Panc1 (cell line): ENCODE measurements at regions not wholly inside any gene's neighbourhood (a gene's known extent, or its start where the extent isn't known, plus 50 kb on each side); places are given as distances from the start of the nearest gene placed in this dataset.

Source experiments
- ATAC-seq: fragments of 200-7000 bp; cut with Tn5 transposase; 2 replicates; pipeline ENCODE4 v1.9.1; 2020; ENCODE audit warnings: mild to moderate bottlenecking, moderate library complexity
- BruUV-seq: library from RNA; stranded (reverse); fragments of 400-500 nt; replicated peaks from 2 replicates; lab custom pipeline; 2021; lab: Mats Ljungman, UMichigan
- CTCF ChIA-PET: fragments of 300-600 bp; sonication (Branson Sonifier 250); formaldehyde crosslinking; loops from one replicate; lab custom pipeline; 2022; ENCODE audit warnings: antibody characterized with exemption; lab: Charles Lee
- POLR2A ChIA-PET: fragments of 300-600 bp; sonication (Branson Sonifier 250); formaldehyde crosslinking; loops from one replicate; lab custom pipeline; 2022; ENCODE audit warnings: antibody characterized with exemption; lab: Charles Lee
- DNase-seq: peaks from one replicate; pipeline ENCODE4 v3.0.0-alpha.2; 2010; ENCODE audit warnings: low read depth, low spot score
- H3K27ac ChIP-seq: 2 replicates; pipeline ENCODE4 v1.5.1; 2011; ENCODE audit warnings: mild to moderate bottlenecking, low read length, inconsistent platforms
- H3K27me3 ChIP-seq: fragments of 200-500 bp; sonication (Bioruptor generic); 2 replicates; pipeline ENCODE4 v1.6.0; 2014; ENCODE audit warnings: low read length, inconsistent platforms; ENCODE audit not compliant: control insufficient read depth, insufficient read depth
- H3K36me3 ChIP-seq: fragments of 200-500 bp; sonication (Bioruptor generic); 2 replicates; pipeline ENCODE4 v1.5.1; 2014; ENCODE audit warnings: inconsistent platforms, mild to moderate bottlenecking, low read length, moderate library complexity; ENCODE audit not compliant: control insufficient read depth, insufficient read depth
- H3K4me1 ChIP-seq: 2 replicates; pipeline ENCODE4 v1.5.1; 2011; ENCODE audit warnings: inconsistent platforms, mild to moderate bottlenecking, low read length, moderate library complexity; ENCODE audit not compliant: control insufficient read depth, insufficient read depth
- H3K4me3 ChIP-seq, 2 experiments: 2 replicates each; pipeline ENCODE4 v1.5.1; 2011 to 2012; ENCODE audit warnings: low read depth in 2 of 2, low read length in 2 of 2, mild to moderate bottlenecking in 2 of 2, inconsistent platforms in 1 of 2, moderate library complexity in 1 of 2
- H3K9me3 ChIP-seq: fragments of 200-500 bp; sonication (Bioruptor generic); 2 replicates; pipeline ENCODE4 v1.5.1; 2014; ENCODE audit warnings: low read depth, mild to moderate bottlenecking, inconsistent platforms, low read length, moderate library complexity; ENCODE audit not compliant: control insufficient read depth, insufficient read depth
- CTCF ChIP-seq: fragments of 450-650 bp; IDR thresholded peaks from 2 replicates; pipeline ENCODE4 v1.5.1; 2017; ENCODE audit warnings: mild to moderate bottlenecking
- POLR2AphosphoS5 ChIP-seq: IDR thresholded peaks from 2 replicates; pipeline ENCODE4 v1.6.1; 2012; ENCODE audit warnings: mild to moderate bottlenecking, low read depth, low read length, moderate library complexity
- REST ChIP-seq, 2 experiments: IDR thresholded peaks; 2 replicates each; pipeline ENCODE4 v1.6.1; 2011 to 2012; ENCODE audit warnings: low read depth in 2 of 2, control low read depth in 1 of 2, low read length in 1 of 2, mild to moderate bottlenecking in 1 of 2, moderate library complexity in 1 of 2; ENCODE audit not compliant: insufficient read depth in 1 of 2
- SIN3A ChIP-seq: IDR thresholded peaks from 2 replicates; pipeline ENCODE4 v1.6.1; 2012; ENCODE audit warnings: low read depth, mild to moderate bottlenecking, low read length, moderate library complexity, borderline replicate concordance; ENCODE audit not compliant: insufficient read depth
- TCF7L2 ChIP-seq: IDR thresholded peaks from 2 replicates; pipeline ENCODE4 v1.6.1; 2011; ENCODE audit warnings: mild to moderate bottlenecking, low read depth, low read length, inconsistent platforms
- in situ Hi-C: cut with HindIII; loops from 2 replicates; pipeline ENCODE4 v1.10.0; 2016; ENCODE audit warnings: low sequenced_read_pairs, low pct_unique_long_range_greater_than_20kb
- intact Hi-C: fragments of 100-400 bp; cut with micrococcal nuclease; formaldehyde crosslinking; loops from one replicate; pipeline ENCODE4 v1.10.0; 2022; ENCODE audit not compliant: unreplicated experiment

DNA sequence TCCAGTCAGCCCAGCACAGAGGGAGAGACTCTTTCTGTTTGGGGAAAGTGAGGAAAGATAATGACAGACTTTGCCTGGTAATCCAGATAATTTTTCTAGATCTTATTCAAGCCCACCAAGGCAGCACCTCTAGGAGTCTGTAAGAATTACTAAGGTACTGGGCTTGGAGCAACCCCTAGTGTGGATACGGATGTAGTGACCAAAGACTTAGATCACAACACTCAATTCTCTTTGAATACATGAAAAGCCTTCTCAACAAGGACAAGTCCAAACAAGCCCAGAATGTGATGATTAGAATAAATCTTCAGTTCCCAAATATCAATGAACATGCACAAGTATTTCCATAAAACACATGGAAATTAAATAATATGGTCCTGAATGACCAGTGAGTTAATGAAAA, 206.9 kb downstream of the MRPL39 start:
- DNase-seq (no peak), ATAC-seq (no peak)
- in situ Hi-C loops = no loop called here
- TF ChIP-seq REST (IDR thresholded peaks at IDR 0.05; ENCODE audit: insufficient read depth in 1 of 2, low read depth in 2 of 2, low read length in 1 of 2) (no peak), TCF7L2 (no peak), SIN3A (no peak), POLR2AphosphoS5 (no peak), CTCF (no peak)
- H3K9me3 ChIP-seq = no peaks in the 10 kb centered on the region
- ChIA-PET CTCF (no interaction called here), POLR2A (no interaction called here)
- intact Hi-C loops = no loop called here
- no peak overlapping the region for H3K4me3 ChIP-seq
- BruUV-seq = no TSS peak
- H3K27ac ChIP-seq = no peak overlapping the region
- H3K36me3 ChIP-seq = no peaks in the 10 kb centered on the region
- H3K27me3 ChIP-seq = no peaks in the 10 kb centered on the region
- no peaks in the 10 kb centered on the region for H3K4me1 ChIP-seq

- no peaks in the 10 kb centered on the region for H3K27me3 ChIP-seq
- no peak for TF ChIP-seq REST (IDR thresholded peaks at IDR 0.05; ENCODE audit: insufficient read depth in 1 of 2, low read depth in 2 of 2, low read length in 1 of 2)
- no peak for TF ChIP-seq CTCF
- TF ChIP-seq TCF7L2 = no peak
- no peaks in the 10 kb centered on the region for H3K4me1 ChIP-seq
- no TSS peak for BruUV-seq
- no peak overlapping the region for H3K27ac ChIP-seq
- no peak overlapping the region for H3K4me3 ChIP-seq
- no peaks in the 10 kb centered on the region for H3K9me3 ChIP-seq
- POLR2A ChIA-PET = no interaction called here
- no peaks in the 10 kb centered on the region for H3K36me3 ChIP-seq
- CTCF ChIA-PET = no interaction called here
- in situ Hi-C loops = no loop called here
- intact Hi-C loops = no loop called here
- DNase-seq = no peak
- ATAC-seq = no peak
Measured at GRCh38 chr21:25398630-25399029, 208.7 kb downstream of the MRPL39 start.
